GM12878 (cell line): ENCODE measurements at regions not wholly inside any gene's neighbourhood (a gene's known extent, or its start where the extent isn't known, plus 50 kb on each side); places are given as distances from the start of the nearest gene placed in this dataset.

Source experiments
- ATAC-seq: fragments of 200-7000 bp; cut with Tn5 transposase; 3 replicates; pipeline ENCODE4 v1.9.1; 2020; ENCODE audit warnings: mild to moderate bottlenecking, moderate library complexity
- BruUV-seq: library from RNA; stranded (reverse); fragments of 400-500 nt; replicated peaks from 2 replicates; lab custom pipeline; 2021; lab: Mats Ljungman, UMichigan
- CTCF ChIA-PET: fragments of 300-600 bp; sonication (Branson Sonifier 250); formaldehyde crosslinking; extraction: SDS; loops from one replicate; lab custom pipeline; 2021; ENCODE audit warnings: inconsistent platforms; lab: Yijun Ruan, JAX
- POLR2A ChIA-PET: fragments of 350-600 bp; formaldehyde crosslinking; extraction: SDS; loops from one replicate; lab custom pipeline; 2021; ENCODE audit warnings: inconsistent platforms; lab: Charles Lee
- RAD21 ChIA-PET: fragments of 300-600 bp; sonication (Branson Sonifier 250); formaldehyde crosslinking; loops from one replicate; lab custom pipeline; 2023; ENCODE audit warnings: antibody characterized with exemption; ENCODE audit not compliant: unreplicated experiment; lab: Charles Lee
- SMC1A ChIA-PET: fragments of 300-600 bp; sonication (Branson Sonifier 250); formaldehyde crosslinking; loops from one replicate; lab custom pipeline; 2023; ENCODE audit not compliant: unreplicated experiment, uncharacterized antibody; lab: Charles Lee
- DNase-seq: peaks from one replicate; pipeline ENCODE4 v3.0.0-alpha.2; 2011; ENCODE audit warnings: low read depth, low spot score
- FAIRE-seq: peaks from 3 replicates; lab custom pipeline; 2011; peaks lifted over from hg19 to GRCh38; lab: Jason Lieb, UNC
- H2AFZ ChIP-seq: 2 replicates; pipeline ENCODE4 v1.6.0; 2011; ENCODE audit warnings: low read depth, low read length, control low read depth; ENCODE audit not compliant: control insufficient read depth
- H3K27ac ChIP-seq: 2 replicates; pipeline ENCODE4 v1.5.1; 2011; ENCODE audit warnings: control low read depth; ENCODE audit not compliant: control insufficient read depth, insufficient read depth
- H3K27me3 ChIP-seq, 2 experiments: replicated peaks in 1 of 2; 2 replicates each; pipeline versions ENCODE4 v1.6.0 to v1.6.1; 2011; ENCODE audit warnings: low read length in 1 of 2; ENCODE audit not compliant: control insufficient read depth in 2 of 2, insufficient read depth in 2 of 2
- H3K36me3 ChIP-seq, 2 experiments: 2 replicates each; pipeline ENCODE4 v1.5.1; 2011; ENCODE audit warnings: low read length in 1 of 2; ENCODE audit not compliant: control insufficient read depth in 2 of 2, insufficient read depth in 2 of 2
- H3K4me1 ChIP-seq: 2 replicates; pipeline ENCODE4 v1.6.1; 2011; ENCODE audit warnings: mild to moderate bottlenecking, low read length, moderate library complexity, mixed read lengths; ENCODE audit not compliant: control insufficient read depth, insufficient read depth
- H3K4me2 ChIP-seq: 2 replicates; pipeline ENCODE4 v1.6.0; 2011; ENCODE audit warnings: control low read depth; ENCODE audit not compliant: control insufficient read depth, insufficient read depth
- H3K4me3 ChIP-seq: fragments of 200-600 bp; sonication (generic); 2 replicates; pipeline ENCODE4 v1.5.1; 2016
- H3K79me2 ChIP-seq: 2 replicates; pipeline ENCODE4 v1.6.0; 2011; ENCODE audit warnings: low read length; ENCODE audit not compliant: control insufficient read depth, insufficient read depth
- H3K9ac ChIP-seq: 2 replicates; pipeline ENCODE4 v1.8.0; 2011; ENCODE audit warnings: low read length, control low read depth, mixed read lengths; ENCODE audit not compliant: control insufficient read depth, insufficient read depth
- H3K9me3 ChIP-seq: replicated peaks from 3 replicates; pipeline ENCODE4 v1.5.1; 2011; ENCODE audit warnings: mild to moderate bottlenecking, low read length; ENCODE audit not compliant: control insufficient read depth, insufficient read depth
- H4K20me1 ChIP-seq: 2 replicates; pipeline ENCODE4 v1.6.0; 2011; ENCODE audit not compliant: control insufficient read depth, insufficient read depth
- ASH2L ChIP-seq: fragments of 300-600, 200-600 bp; sonication (generic); IDR thresholded peaks from 2 replicates; pipeline ENCODE4 v1.6.1; 2017; ENCODE audit warnings: low read depth, mild to moderate bottlenecking, borderline replicate concordance
- CREB1 ChIP-seq: IDR thresholded peaks from 2 replicates; pipeline ENCODE4 v1.6.1; 2012; ENCODE audit warnings: low read depth, mild to moderate bottlenecking, inconsistent platforms
- CTCF ChIP-seq, 3 experiments: IDR thresholded peaks in 2 of 3; conservative IDR thresholded peaks in 1 of 3; 2 replicates each; pipeline ENCODE4 v1.5.1; 2011; ENCODE audit warnings: low read depth in 3 of 3, low read length in 3 of 3, mild to moderate bottlenecking in 3 of 3, control low read depth in 2 of 3, moderate library complexity in 2 of 3, inconsistent platforms in 1 of 3, mixed read lengths in 1 of 3; ENCODE audit not compliant: control insufficient read depth in 2 of 3, insufficient read depth in 1 of 3; ENCODE audit errors: extremely low read depth in 1 of 3
- E2F8 ChIP-seq: fragments of 450-650 bp; IDR thresholded peaks from 2 replicates; pipeline ENCODE4 v1.6.1; 2018; ENCODE audit warnings: mild to moderate bottlenecking, low read depth, moderate library complexity; ENCODE audit not compliant: partially characterized antibody
- JUNB ChIP-seq: IDR thresholded peaks from 2 replicates; pipeline ENCODE4 v1.6.1; 2016; ENCODE audit warnings: antibody characterized with exemption, mild to moderate bottlenecking
- MTA3 ChIP-seq: IDR thresholded peaks from 2 replicates; pipeline ENCODE4 v1.6.1; 2012; ENCODE audit warnings: low read length, inconsistent platforms, borderline replicate concordance
- NBN ChIP-seq: fragments of 450-650 bp; IDR thresholded peaks from 2 replicates; pipeline ENCODE4 v1.6.1; 2016
- NFXL1 ChIP-seq: fragments of 450-650 bp; IDR thresholded peaks from 2 replicates; pipeline ENCODE4 v1.6.1; 2017; ENCODE audit warnings: antibody characterized with exemption, mild to moderate bottlenecking, borderline replicate concordance
- PAX5 ChIP-seq: IDR thresholded peaks from 2 replicates; pipeline ENCODE4 v1.6.1; 2011; ENCODE audit warnings: low read depth, low read length, borderline replicate concordance
- PML ChIP-seq: IDR thresholded peaks from 2 replicates; pipeline ENCODE4 v1.6.1; 2012; ENCODE audit warnings: low read length, inconsistent platforms
- RCOR1 ChIP-seq: conservative IDR thresholded peaks from 2 replicates; pipeline ENCODE4 v1.6.1; 2012; ENCODE audit warnings: low read depth, low read length, improper control_type of control experiment
- SIN3A ChIP-seq: IDR thresholded peaks from 2 replicates; pipeline ENCODE4 v1.6.1; 2012; ENCODE audit warnings: low read depth, low read length, improper control_type of control experiment
- SRF ChIP-seq, 2 experiments: IDR thresholded peaks; 2 replicates each; pipeline ENCODE4 v1.6.1; 2011; ENCODE audit warnings: low read depth in 2 of 2, low read length in 2 of 2, mild to moderate bottlenecking in 1 of 2, moderate library complexity in 1 of 2
- TAF1 ChIP-seq: IDR thresholded peaks from 2 replicates; pipeline ENCODE4 v1.6.1; 2011; ENCODE audit warnings: mild to moderate bottlenecking, low read depth, low read length, borderline replicate concordance
- TARDBP ChIP-seq: IDR thresholded peaks from 2 replicates; pipeline ENCODE4 v1.6.1; 2016; ENCODE audit warnings: borderline replicate concordance
- ZNF274 ChIP-seq: IDR thresholded peaks from one replicate; pipeline ENCODE4 v1.8.0; 2011; ENCODE audit not compliant: insufficient read length, insufficient read depth
- WGBS: methylation state at CpG from one replicate; pipeline ENCODE4 v1.1.6; 2016; ENCODE audit warnings: low lambda C conversion rate; ENCODE audit not compliant: insufficient replicate concordance, insufficient coverage; ENCODE audit errors: missing lambda C conversion rate; 5-methylcytosine and 5-hydroxymethylcytosine counted together
- in situ Hi-C: fragments of 300-500 bp; cut with MboI; formaldehyde crosslinking; loops from 9 replicates; pipeline ENCODE4 v1.14.3; 2018; ENCODE audit warnings: mixed read lengths
- intact Hi-C: fragments of 100-400 bp; cut with micrococcal nuclease; formaldehyde crosslinking; loops from one replicate; pipeline ENCODE4 v1.14.2; 2022; ENCODE audit not compliant: unreplicated experiment

DNA sequence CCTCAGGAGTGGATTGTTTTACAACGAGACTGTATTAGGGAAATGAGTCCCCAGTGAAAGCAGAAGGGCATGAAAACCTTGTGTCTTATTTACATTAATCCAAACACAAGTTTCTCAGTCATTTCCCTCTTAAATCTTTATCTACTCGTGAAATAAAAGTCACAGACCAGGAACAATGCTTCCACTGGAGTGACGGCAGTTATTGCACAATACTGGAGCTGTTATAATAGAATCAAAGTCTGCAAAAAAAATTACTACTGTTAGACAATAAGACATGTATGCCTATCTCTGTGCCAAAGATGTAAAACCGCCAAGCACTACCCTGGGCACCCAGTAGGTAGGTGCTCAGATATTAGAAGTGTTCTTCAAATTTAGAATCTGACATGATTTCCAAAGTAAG is 375.5 kb downstream of the ZNF521 start:
- in situ Hi-C loops (no loop called here), intact Hi-C loops (no loop called here)
- ChIA-PET RAD21 (no interaction called here), SMC1A (no interaction called here), POLR2A (no interaction called here), CTCF (no interaction called here)
- no peaks in the 10 kb centered on the region for H3K36me3 ChIP-seq
- no peak overlapping the region for H2AFZ ChIP-seq
- H3K4me3 ChIP-seq, result no peak overlapping the region
- no peak for TF ChIP-seq PAX5
- no peak for TF ChIP-seq PML
- no peak for TF ChIP-seq E2F8
- no peak for TF ChIP-seq RCOR1
- no peak for TF ChIP-seq ASH2L
- no peak for TF ChIP-seq ZNF274
- TF ChIP-seq SIN3A, result no peak
- no peak for TF ChIP-seq SRF (IDR thresholded peaks at IDR 0.05; ENCODE audit: low read depth in 2 of 2, low read length in 2 of 2)
- no peak for TF ChIP-seq CTCF (IDR thresholded peaks at IDR 0.05 in 2 of 3, conservative IDR thresholded peaks at IDR 0.05 in 1 of 3; ENCODE audit: control insufficient read depth in 2 of 3, extremely low read depth in 1 of 3, insufficient read depth in 1 of 3, low read depth in 3 of 3, low read length in 3 of 3)
- TF ChIP-seq JUNB, result no peak
- no peak for TF ChIP-seq TAF1
- TF ChIP-seq TARDBP, result no peak
- no peak for TF ChIP-seq NFXL1
- no peak for TF ChIP-seq NBN
- TF ChIP-seq CREB1, result no peak
- no peak for TF ChIP-seq MTA3
- no peak overlapping the region for H3K4me2 ChIP-seq
- H3K9me3 ChIP-seq, result no peaks in the 10 kb centered on the region
- 7% methylated on average over 4 of the region's 4 CpGs for WGBS
- H4K20me1 ChIP-seq, result no peaks in the 10 kb centered on the region
- BruUV-seq, result no TSS peak
- DNase-seq (no peak), ATAC-seq (no peak), FAIRE-seq (no peak)
- 0 out of 4 replicates have a peak, but pooled peaks cover 0 to under 1% of the 10 kb centered on the region in 2 experiments for H3K27me3 ChIP-seq
- H3K9ac ChIP-seq, result no peak overlapping the region
- H3K79me2 ChIP-seq, result no peaks in the 10 kb centered on the region
- no peak overlapping the region for H3K27ac ChIP-seq
- H3K4me1 ChIP-seq, result no peaks in the 10 kb centered on the region
